ENCODE measurements at regions not wholly inside any gene's neighbourhood (a gene's known extent, or its start where the extent isn't known, plus 50 kb on each side); places are given as distances from the start of the nearest gene placed in this dataset.

- TF ChIP-seq, protein P1, sequence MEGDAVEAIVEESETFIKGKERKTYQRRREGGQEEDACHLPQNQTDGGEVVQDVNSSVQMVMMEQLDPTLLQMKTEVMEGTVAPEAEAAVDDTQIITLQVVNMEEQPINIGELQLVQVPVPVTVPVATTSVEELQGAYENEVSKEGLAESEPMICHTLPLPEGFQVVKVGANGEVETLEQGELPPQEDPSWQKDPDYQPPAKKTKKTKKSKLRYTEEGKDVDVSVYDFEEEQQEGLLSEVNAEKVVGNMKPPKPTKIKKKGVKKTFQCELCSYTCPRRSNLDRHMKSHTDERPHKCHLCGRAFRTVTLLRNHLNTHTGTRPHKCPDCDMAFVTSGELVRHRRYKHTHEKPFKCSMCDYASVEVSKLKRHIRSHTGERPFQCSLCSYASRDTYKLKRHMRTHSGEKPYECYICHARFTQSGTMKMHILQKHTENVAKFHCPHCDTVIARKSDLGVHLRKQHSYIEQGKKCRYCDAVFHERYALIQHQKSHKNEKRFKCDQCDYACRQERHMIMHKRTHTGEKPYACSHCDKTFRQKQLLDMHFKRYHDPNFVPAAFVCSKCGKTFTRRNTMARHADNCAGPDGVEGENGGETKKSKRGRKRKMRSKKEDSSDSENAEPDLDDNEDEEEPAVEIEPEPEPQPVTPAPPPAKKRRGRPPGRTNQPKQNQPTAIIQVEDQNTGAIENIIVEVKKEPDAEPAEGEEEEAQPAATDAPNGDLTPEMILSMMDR (IDR thresholded peaks at IDR 0.05; ENCODE audit: insufficient read depth, low read length, poor library complexity, severe bottlenecking) = no peak
- TF ChIP-seq EZH2phosphoT487 (conservative IDR thresholded peaks at IDR 0.05; ENCODE audit: low read length) = no peak
Measured at GRCh38 chr21:36602735-36603134, 96.2 kb upstream of the SIM2 start.
